SK-N-SH treated with all-trans-retinoic acid at 6 μM for 48 hours (cell line): ENCODE measurements at regions not wholly inside any gene's neighbourhood (a gene's known extent, or its start where the extent isn't known, plus 50 kb on each side); places are given as distances from the start of the nearest gene placed in this dataset.

Experiments used
- ARNTL ChIP-seq: fragments of 450-650 bp; formaldehyde crosslinking; IDR thresholded peaks from 2 replicates; pipeline ENCODE4 v1.5.0; 2020; ENCODE audit warnings: low read depth, mild to moderate bottlenecking, moderate library complexity, borderline replicate concordance
- PATZ1 ChIP-seq: fragments of 250-450 bp; sonication (Bioruptor Pico); IDR thresholded peaks from 2 replicates; pipeline ENCODE4 v1.8.0; 2020; ENCODE audit warnings: mild to moderate bottlenecking, moderate library complexity, borderline replicate concordance
- RARB ChIP-seq: fragments of 250-450 bp; sonication (Bioruptor Pico); IDR thresholded peaks from 2 replicates; pipeline ENCODE4 v1.8.0; 2021; ENCODE audit warnings: mild to moderate bottlenecking, moderate library complexity
- TCF4 ChIP-seq: fragments of 250-450 bp; sonication (Bioruptor Pico); IDR thresholded peaks from 2 replicates; pipeline ENCODE4 v1.8.0; 2021; ENCODE audit warnings: mild to moderate bottlenecking, moderate library complexity, borderline replicate concordance

GRCh38 chr14:61153431-61153830, 127.7 kb downstream of the TMEM30B start:
- TF ChIP-seq PATZ1 (no peak; the same call in 1 of the 2 replicates), TCF4 (CRISPR knock-in tag) (no peak), RARB (CRISPR knock-in tag) (no peak), ARNTL (CRISPR knock-in tag) (no peak)
